CD4-positive, alpha-beta T cell (primary cell): ENCODE measurements at regions not wholly inside any gene's neighbourhood (a gene's known extent, or its start where the extent isn't known, plus 50 kb on each side); places are given as distances from the start of the nearest gene placed in this dataset.

ENCODE experiments used
- ATAC-seq: fragments of 200-7000 bp; cut with Tn5 transposase; one replicate; pipeline ENCODE4 v1.10.0; 2022; ENCODE audit warnings: mild to moderate bottlenecking; ENCODE audit not compliant: poor library complexity
- CTCF ChIA-PET: fragments of 350-600 bp; sonication (Branson Sonifier 250); formaldehyde crosslinking; loops from one replicate; lab custom pipeline; 2021; ENCODE audit warnings: antibody characterized with exemption, inconsistent platforms; lab: Charles Lee
- POLR2A ChIA-PET: fragments of 350-600 bp; sonication (Branson Sonifier 250); formaldehyde crosslinking; loops from one replicate; lab custom pipeline; 2021; ENCODE audit warnings: antibody characterized with exemption, inconsistent platforms; lab: Charles Lee
- DNase-seq, 14 experiments: peaks; one replicate each; pipeline ENCODE4 v3.0.0-alpha.2; 2013 to 2020; ENCODE audit warnings: mixed read lengths in 2 of 14
- H3K27ac ChIP-seq, 2 donors: one replicate each; pipeline versions ENCODE4 v1.5.1 to v1.7.0; 2013; ENCODE audit warnings: low read length in 2 of 2, low read depth in 1 of 2, mild to moderate bottlenecking in 1 of 2
- H3K27me3 ChIP-seq, 2 experiments: 1 replicate in 1 of 2; 2 replicates in 1 of 2; pipeline versions ENCODE4 v1.6.1 to v1.7.0; 2013; ENCODE audit warnings: low read length in 2 of 2, control low read depth in 1 of 2, mild to moderate bottlenecking in 1 of 2, moderate library complexity in 1 of 2; ENCODE audit not compliant: insufficient read depth in 2 of 2, control insufficient read depth in 1 of 2
- H3K36me3 ChIP-seq: one replicate; pipeline ENCODE4 v1.6.1; 2013; ENCODE audit warnings: low read length, control low read depth; ENCODE audit not compliant: insufficient read depth
- H3K4me1 ChIP-seq: one replicate; pipeline ENCODE4 v1.6.1; 2013; ENCODE audit warnings: low read length, control low read depth; ENCODE audit not compliant: insufficient read depth
- H3K4me3 ChIP-seq: one replicate; pipeline ENCODE4 v1.5.1; 2013; ENCODE audit warnings: mild to moderate bottlenecking, low read length, moderate library complexity
- H3K9me3 ChIP-seq, 2 experiments: 1 replicate in 1 of 2; 2 replicates in 1 of 2; pipeline versions ENCODE4 v1.6.1 to v1.7.0; 2013; ENCODE audit warnings: low read length in 2 of 2, mild to moderate bottlenecking in 2 of 2, control low read depth in 1 of 2, moderate library complexity in 1 of 2; ENCODE audit not compliant: control insufficient read depth in 1 of 2, insufficient read depth in 1 of 2
- H3K27ac Mint-ChIP-seq: one replicate; pipeline ENCODE4 v1.8.0; 2020; ENCODE audit warnings: mixed read lengths
- H3K27me3 Mint-ChIP-seq: one replicate; pipeline ENCODE4 v1.8.0; 2021; ENCODE audit warnings: mixed read lengths
- H3K36me3 Mint-ChIP-seq: one replicate; pipeline ENCODE4 v1.8.0; 2021; ENCODE audit warnings: low read depth, mixed read lengths
- H3K4me1 Mint-ChIP-seq: one replicate; pipeline ENCODE4 v1.8.0; 2021; ENCODE audit warnings: low read depth, mixed read lengths
- H3K4me3 Mint-ChIP-seq: one replicate; pipeline ENCODE4 v1.8.0; 2020; ENCODE audit warnings: mild to moderate bottlenecking, mixed read lengths
- H3K9me3 Mint-ChIP-seq: one replicate; pipeline ENCODE4 v1.8.0; 2020; ENCODE audit warnings: mixed read lengths
- CTCF ChIP-seq: fragments of 200-600 bp; IDR thresholded peaks from one replicate; pipeline ENCODE4 v1.8.0; 2022; ENCODE audit warnings: antibody characterized with exemption, mild to moderate bottlenecking
- intact Hi-C, 2 experiments: fragments of 100-400 bp; cut with DNase I in 1 of 2; cut with micrococcal nuclease in 1 of 2; formaldehyde crosslinking; loops; one replicate each; pipeline versions ENCODE4 v1.15.1 to v1.9.0; 2023 to 2025; cut with DNase I, micrococcal nuclease

GRCh38 chr2:216572582-216573578 lies 60.3 kb upstream of the IGFBP2 start:
- no peak overlapping the region for H3K4me3 Mint-ChIP-seq
- no peaks in the 10 kb centered on the region for H3K27me3 ChIP-seq
- H3K9me3 ChIP-seq = peaks cover 0 to 6% of the 10 kb centered on the region in 2 experiments
- DNase-seq = no peak
- POLR2A ChIA-PET = no interaction called here
- H3K27ac Mint-ChIP-seq = no peak overlapping the region
- CTCF ChIA-PET = no interaction called here
- H3K4me1 ChIP-seq = no peaks in the 10 kb centered on the region
- H3K36me3 ChIP-seq = no peaks in the 10 kb centered on the region
- ATAC-seq = no peak
- peaks cover 9% of the 10 kb centered on the region for H3K4me1 Mint-ChIP-seq
- no peaks in the 10 kb centered on the region for H3K36me3 Mint-ChIP-seq
- intact Hi-C loops = no loop called here
- H3K27ac ChIP-seq = no peak overlapping the region
- no peak overlapping the region for H3K4me3 ChIP-seq
- peaks cover 5% of the 10 kb centered on the region for H3K9me3 Mint-ChIP-seq
- H3K27me3 Mint-ChIP-seq = no peaks in the 10 kb centered on the region
- TF ChIP-seq CTCF = no peak

- no peaks in the 10 kb centered on the region for H3K27me3 ChIP-seq
- H3K4me3 ChIP-seq = no peak overlapping the region
- H3K27ac Mint-ChIP-seq = no peak overlapping the region
- no peaks in the 10 kb centered on the region for H3K27me3 Mint-ChIP-seq
- ATAC-seq = no peak
- H3K9me3 Mint-ChIP-seq = peaks cover 5% of the 10 kb centered on the region
- peaks cover 9% of the 10 kb centered on the region for H3K4me1 Mint-ChIP-seq
- H3K9me3 ChIP-seq = peaks cover 0 to 6% of the 10 kb centered on the region in 2 experiments
- H3K36me3 ChIP-seq = no peaks in the 10 kb centered on the region
- no peaks in the 10 kb centered on the region for H3K36me3 Mint-ChIP-seq
- DNase-seq = no peak
- intact Hi-C loops = no loop called here
- no peak overlapping the region for H3K27ac ChIP-seq
- H3K4me3 Mint-ChIP-seq = no peak overlapping the region
- TF ChIP-seq CTCF = no peak
- ChIA-PET POLR2A (no interaction called here), CTCF (no interaction called here)
- no peaks in the 10 kb centered on the region for H3K4me1 ChIP-seq
Observed at GRCh38 chr2:216574046-216574445, 59.2 kb upstream of the IGFBP2 start.

DNA sequence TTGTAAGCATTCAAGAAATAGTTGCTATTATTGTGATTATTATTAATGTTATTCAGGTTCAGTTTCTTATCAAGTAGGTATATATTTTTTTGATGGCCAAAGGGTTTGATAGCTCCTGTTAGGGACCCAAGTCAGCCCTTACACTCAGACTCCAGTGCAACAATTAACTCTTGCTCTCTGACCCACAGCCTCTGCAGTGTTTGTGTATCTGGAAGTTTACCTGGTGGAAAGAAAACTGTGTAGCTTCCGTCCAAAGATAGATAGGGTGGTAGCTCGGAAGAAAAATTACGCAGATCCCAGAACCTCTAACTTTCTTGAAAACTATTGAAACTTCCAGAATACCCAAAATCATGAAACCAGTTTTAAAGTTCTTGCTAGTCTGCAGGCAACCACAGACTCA lies 58.6 kb upstream of the IGFBP2 start:
- Histone ChIP-seq H3K36me3 (no peaks in the 10 kb centered on the region), H3K27ac (no peak overlapping the region), H3K4me1 (no peaks in the 10 kb centered on the region), H3K27me3 (no peaks in the 10 kb centered on the region), H3K9me3 (peaks cover 0 to 6% of the 10 kb centered on the region in 2 experiments), H3K4me3 (no peak overlapping the region)
- no peaks in the 10 kb centered on the region for H3K27me3 Mint-ChIP-seq
- H3K4me3 Mint-ChIP-seq = no peak overlapping the region
- no peak for ATAC-seq
- H3K27ac Mint-ChIP-seq = no peak overlapping the region
- CTCF ChIA-PET = no interaction called here
- TF ChIP-seq CTCF = no peak
- POLR2A ChIA-PET = no interaction called here
- DNase-seq = no peak
- peaks cover 9% of the 10 kb centered on the region for H3K4me1 Mint-ChIP-seq
- intact Hi-C loops = no loop called here
- peaks cover 5% of the 10 kb centered on the region for H3K9me3 Mint-ChIP-seq
- H3K36me3 Mint-ChIP-seq = no peaks in the 10 kb centered on the region
